ENCODE measurements at regions not wholly inside any gene's neighbourhood (a gene's known extent, or its start where the extent isn't known, plus 50 kb on each side); places are given as distances from the start of the nearest gene placed in this dataset.
"Not testable (repeated sequence)": the region's sequence is repeated elsewhere in the genome, so short reads cannot be mapped to it uniquely, and the experiment has no call there.

DNA sequence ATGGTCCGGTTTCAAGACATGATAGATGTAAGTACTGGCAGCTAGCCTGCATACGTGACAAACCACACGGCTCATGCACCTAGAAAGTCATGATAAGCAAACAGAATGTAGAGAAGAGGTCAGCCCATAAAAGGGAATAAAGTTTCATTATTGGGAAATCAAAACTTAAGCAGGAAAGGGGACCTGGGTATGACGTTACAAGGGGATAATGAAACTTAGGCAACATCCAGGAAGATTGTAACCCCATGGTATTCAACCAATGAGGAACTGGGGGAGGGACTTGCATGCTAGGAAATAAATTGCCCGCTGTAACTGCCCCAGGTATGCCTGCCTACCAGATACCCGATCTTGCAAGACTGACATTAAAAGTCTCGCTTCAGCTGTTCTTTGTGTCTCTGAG is 1679.0 kb downstream of the SUCLG1 start:
- no peak for DNase-seq
- Mint-ChIP-seq H3K27me3 (ENCODE audit: low read depth) (no peaks in the 10 kb centered on the region), H3K27ac (no peak overlapping the region), H3K4me1 (ENCODE audit: low read depth) (no peaks in the 10 kb centered on the region), H3K9me3 (ENCODE audit: insufficient read depth) (peaks cover 10% of the 10 kb centered on the region), H3K36me3 (ENCODE audit: low read depth) (no peaks in the 10 kb centered on the region), H3K4me3 (no peak overlapping the region)
- ChIA-PET POLR2A (no interaction called here), CTCF (no interaction called here)
- ATAC-seq: no peak

DNA sequence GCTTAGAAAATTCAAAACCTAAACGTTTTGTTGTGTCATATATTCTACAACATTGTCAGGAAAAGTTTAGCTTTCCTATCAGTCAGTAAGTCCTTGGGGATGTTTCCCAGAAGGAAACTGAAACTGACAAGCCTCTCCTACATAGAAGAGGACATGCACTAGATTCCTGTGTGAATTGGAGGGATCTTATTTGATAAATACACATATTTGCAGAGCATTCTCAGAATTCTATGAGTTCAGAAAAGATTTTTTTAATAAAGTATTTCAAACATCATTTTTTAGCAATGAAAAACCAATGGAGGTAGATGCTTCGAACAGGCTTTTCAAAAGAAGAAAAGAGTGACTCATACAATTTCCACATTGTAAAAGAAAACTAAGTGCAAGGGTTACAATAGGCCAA is 1706.7 kb downstream of the SUCLG1 start:
- ATAC-seq (no peak), DNase-seq (no peak)
- Mint-ChIP-seq H3K36me3 (ENCODE audit: low read depth) (no peaks in the 10 kb centered on the region), H3K27me3 (ENCODE audit: low read depth) (no peaks in the 10 kb centered on the region), H3K9me3 (ENCODE audit: insufficient read depth) (peaks cover 29% of the 10 kb centered on the region), H3K4me1 (ENCODE audit: low read depth) (no peaks in the 10 kb centered on the region), H3K27ac (no peak overlapping the region), H3K4me3 (no peak overlapping the region)
- POLR2A ChIA-PET: no interaction called here
- CTCF ChIA-PET: no interaction called here

DNA sequence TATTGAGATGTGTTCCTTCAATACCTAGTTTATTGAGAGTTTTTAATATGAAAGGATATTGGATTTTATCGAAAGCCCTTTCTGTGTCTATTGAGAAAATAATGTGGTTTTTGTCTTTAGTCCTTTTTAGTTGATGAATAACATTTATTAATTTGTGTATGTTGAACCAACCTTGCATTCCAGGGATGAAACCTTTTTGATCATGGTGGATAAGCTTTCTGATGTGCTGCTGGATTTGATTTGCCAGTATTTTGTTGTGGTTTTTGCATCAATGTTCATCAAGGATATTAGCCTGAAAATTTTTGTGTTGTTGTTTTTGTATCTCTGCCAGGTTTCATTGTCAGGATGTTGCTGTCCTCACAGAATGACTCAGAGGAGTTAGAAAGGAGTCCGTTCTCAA is 1710.4 kb downstream of the SUCLG1 start:
- Mint-ChIP-seq H3K27me3 (ENCODE audit: low read depth) (no peaks in the 10 kb centered on the region), H3K27ac (no peak overlapping the region), H3K36me3 (ENCODE audit: low read depth) (no peaks in the 10 kb centered on the region), H3K4me3 (no peak overlapping the region), H3K4me1 (ENCODE audit: low read depth) (no peaks in the 10 kb centered on the region), H3K9me3 (ENCODE audit: insufficient read depth) (peaks cover 39% of the 10 kb centered on the region)
- ATAC-seq (no peak), DNase-seq (no peak)
- POLR2A ChIA-PET: no interaction called here
- CTCF ChIA-PET: no interaction called here

DNA sequence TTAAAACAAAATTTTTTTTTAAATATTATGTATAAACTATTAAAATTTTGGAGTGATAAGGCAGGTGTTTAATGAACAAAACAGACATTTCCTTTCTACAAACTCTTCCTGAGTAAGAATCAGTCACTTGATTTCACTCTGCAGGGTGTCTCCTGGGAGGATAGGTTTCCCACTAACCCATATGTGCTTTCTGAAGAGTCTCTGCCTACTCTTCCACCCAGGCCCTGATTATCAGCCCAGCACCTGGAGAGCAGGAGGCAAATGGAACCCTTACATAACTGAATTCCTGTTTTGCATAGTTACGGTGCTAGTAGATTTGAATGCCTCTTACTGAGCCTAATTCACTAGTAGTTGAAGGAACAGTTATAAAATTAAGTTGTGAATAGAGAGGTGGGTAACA is 1718.6 kb downstream of the SUCLG1 start:
- Mint-ChIP-seq H3K27ac (no peak overlapping the region), H3K9me3 (ENCODE audit: insufficient read depth) (peaks cover 2% of the 10 kb centered on the region), H3K4me1 (ENCODE audit: low read depth) (no peaks in the 10 kb centered on the region), H3K36me3 (ENCODE audit: low read depth) (no peaks in the 10 kb centered on the region), H3K27me3 (ENCODE audit: low read depth) (no peaks in the 10 kb centered on the region), H3K4me3 (no peak overlapping the region)
- ATAC-seq (no peak), DNase-seq (no peak)
- POLR2A ChIA-PET: no interaction called here
- CTCF ChIA-PET: no interaction called here

DNA sequence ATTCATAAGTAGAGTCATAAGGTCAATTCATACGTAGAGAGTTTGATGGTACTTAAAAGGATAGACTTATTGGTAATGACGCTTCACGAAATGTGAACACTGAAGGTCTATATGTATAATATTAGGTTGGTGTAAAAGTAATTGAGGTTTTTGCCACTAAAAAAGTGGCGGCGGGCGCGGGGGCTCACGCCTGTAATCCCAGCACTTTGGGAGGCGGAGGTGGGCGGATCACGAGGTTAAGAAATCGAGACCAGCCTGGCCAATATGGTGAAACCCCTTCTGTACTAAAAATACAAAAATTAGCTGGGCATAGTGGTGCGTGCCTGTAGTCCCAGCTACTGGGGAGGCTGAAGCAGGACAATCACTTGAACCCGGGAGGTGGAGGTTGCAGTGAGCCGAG is 1721.1 kb downstream of the SUCLG1 start:
- H3K27ac Mint-ChIP-seq; POLR2A ChIA-PET; DNase-seq; H3K4me3 Mint-ChIP-seq; H3K36me3 Mint-ChIP-seq (ENCODE audit: low read depth); H3K27me3 Mint-ChIP-seq (ENCODE audit: low read depth); CTCF ChIA-PET; H3K9me3 Mint-ChIP-seq (ENCODE audit: insufficient read depth); ATAC-seq; H3K4me1 Mint-ChIP-seq (ENCODE audit: low read depth): not testable (repeated sequence)

DNA sequence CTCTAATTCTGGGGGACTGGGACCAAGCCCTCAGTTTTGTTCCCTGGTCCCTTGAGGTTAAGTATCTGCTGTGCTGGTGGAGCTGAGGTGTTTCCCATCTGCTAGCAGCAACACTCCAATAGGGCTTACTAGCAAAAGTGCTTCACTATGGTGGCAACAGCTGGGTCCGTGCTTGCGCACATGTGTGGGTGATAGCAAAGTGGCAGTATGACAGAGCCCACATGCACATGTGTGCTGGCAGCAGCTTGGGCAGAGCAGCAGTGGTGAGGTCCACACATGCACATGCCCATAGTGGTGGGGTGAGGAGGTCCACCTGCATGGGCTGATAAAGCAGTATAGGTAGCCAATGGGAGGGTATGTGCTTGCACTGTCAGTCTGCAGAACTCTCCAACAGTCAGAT is 1723.7 kb downstream of the SUCLG1 start:
- no peak overlapping the region for H3K4me3 Mint-ChIP-seq
- H3K27me3 Mint-ChIP-seq (ENCODE audit: low read depth): no peaks in the 10 kb centered on the region
- ATAC-seq (no peak), DNase-seq (no peak)
- POLR2A ChIA-PET: no interaction called here
- no peak overlapping the region for H3K27ac Mint-ChIP-seq
- CTCF ChIA-PET: no interaction called here
- peaks cover 10% of the 10 kb centered on the region for H3K9me3 Mint-ChIP-seq (ENCODE audit: insufficient read depth)
- no peaks in the 10 kb centered on the region for H3K4me1 Mint-ChIP-seq (ENCODE audit: low read depth)
- no peaks in the 10 kb centered on the region for H3K36me3 Mint-ChIP-seq (ENCODE audit: low read depth)

DNA sequence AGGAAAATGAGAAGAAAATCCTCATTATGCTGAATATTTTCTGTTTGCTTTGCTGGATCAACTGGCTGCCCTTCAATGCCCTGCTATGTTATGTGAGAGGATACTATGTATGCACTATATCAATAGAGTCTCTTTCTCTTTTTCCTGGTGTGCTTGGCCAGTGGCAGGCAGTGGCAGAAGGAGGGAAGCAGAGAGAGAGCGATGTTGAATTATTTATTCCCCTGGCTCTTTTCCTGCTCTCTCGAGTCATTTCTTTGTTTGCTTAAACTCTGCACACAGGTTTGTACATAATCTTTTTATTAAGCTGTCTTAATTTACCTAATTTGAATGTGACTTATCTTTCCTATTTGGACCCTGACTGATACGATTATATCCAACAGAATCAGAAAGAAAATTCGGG is 1727.3 kb downstream of the SUCLG1 start:
- DNase-seq: no peak
- Mint-ChIP-seq H3K4me3 (no peak overlapping the region), H3K27me3 (ENCODE audit: low read depth) (no peaks in the 10 kb centered on the region), H3K4me1 (ENCODE audit: low read depth) (no peaks in the 10 kb centered on the region), H3K36me3 (ENCODE audit: low read depth) (no peaks in the 10 kb centered on the region), H3K27ac (no peak overlapping the region), H3K9me3 (ENCODE audit: insufficient read depth) (peaks cover 16% of the 10 kb centered on the region)
- ChIA-PET POLR2A (no interaction called here), CTCF (no interaction called here)
- no peak for ATAC-seq

DNA sequence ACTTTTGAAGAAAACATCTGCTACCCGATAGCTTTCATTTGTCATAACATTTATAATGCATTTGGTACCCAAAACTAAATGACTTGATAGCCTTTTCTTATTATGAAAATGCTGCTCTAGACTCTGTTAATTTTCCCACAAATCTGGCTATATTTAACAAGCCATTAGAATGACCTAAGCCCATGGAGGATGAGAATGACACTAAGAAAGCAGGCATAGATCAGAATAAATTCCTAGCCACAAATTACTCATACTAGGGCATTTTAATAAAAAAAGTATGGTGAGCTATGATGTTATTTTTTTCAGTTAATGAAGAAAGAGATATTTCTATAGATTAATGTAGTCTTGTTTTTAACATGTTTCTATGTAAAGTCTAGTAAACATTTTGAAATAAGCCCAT is 1728.3 kb downstream of the SUCLG1 start:
- no peaks in the 10 kb centered on the region for H3K27me3 Mint-ChIP-seq (ENCODE audit: low read depth)
- no peaks in the 10 kb centered on the region for H3K36me3 Mint-ChIP-seq (ENCODE audit: low read depth)
- H3K27ac Mint-ChIP-seq: no peak overlapping the region
- ATAC-seq: no peak
- no peaks in the 10 kb centered on the region for H3K4me1 Mint-ChIP-seq (ENCODE audit: low read depth)
- H3K4me3 Mint-ChIP-seq: no peak overlapping the region
- no peak for DNase-seq
- ChIA-PET CTCF (no interaction called here), POLR2A (no interaction called here)
- peaks cover 16% of the 10 kb centered on the region for H3K9me3 Mint-ChIP-seq (ENCODE audit: insufficient read depth)

DNA sequence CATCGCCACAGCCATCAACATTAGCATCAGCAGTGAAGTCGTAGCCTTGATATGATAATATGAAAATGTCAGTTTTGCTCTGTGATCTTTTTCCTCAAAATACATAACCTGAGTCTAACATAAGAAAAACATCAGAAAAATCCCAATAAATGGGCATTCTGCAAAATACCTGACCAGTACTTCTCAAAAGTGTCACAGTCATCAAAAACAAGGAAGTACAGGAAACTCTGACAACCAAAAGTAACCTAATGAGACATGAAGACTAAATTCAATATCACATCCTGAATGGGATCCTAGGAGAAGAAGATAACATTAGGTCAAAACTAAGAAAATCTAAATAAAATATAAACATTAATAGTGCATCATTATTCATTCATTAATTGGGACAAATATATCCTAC is 1731.0 kb downstream of the SUCLG1 start:
- Mint-ChIP-seq H3K27ac (no peak overlapping the region), H3K27me3 (ENCODE audit: low read depth) (no peaks in the 10 kb centered on the region), H3K4me1 (ENCODE audit: low read depth) (no peaks in the 10 kb centered on the region), H3K4me3 (no peak overlapping the region), H3K36me3 (ENCODE audit: low read depth) (no peaks in the 10 kb centered on the region), H3K9me3 (ENCODE audit: insufficient read depth) (peaks cover 13% of the 10 kb centered on the region)
- ChIA-PET POLR2A (no interaction called here), CTCF (no interaction called here)
- no peak for DNase-seq
- no peak for ATAC-seq

DNA sequence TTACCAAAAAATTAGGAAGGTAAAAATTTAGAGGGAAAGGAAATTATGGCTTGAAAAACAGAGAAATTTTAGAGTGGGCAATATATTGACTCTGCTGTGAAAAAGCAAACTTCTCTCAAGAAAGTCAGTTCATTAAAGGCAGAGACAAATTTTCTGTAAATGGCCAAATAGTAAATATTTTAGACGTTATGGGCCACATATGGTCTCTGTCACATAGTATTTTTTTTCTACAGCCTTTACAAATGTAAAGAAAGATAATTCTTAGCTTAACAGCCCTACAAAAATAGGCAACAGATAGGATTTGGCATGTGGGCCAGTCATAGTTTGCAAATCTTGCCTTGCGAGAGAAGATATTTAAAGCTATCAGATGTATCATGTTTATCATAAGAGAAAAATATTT is 1750.4 kb downstream of the SUCLG1 start:
- H3K27ac Mint-ChIP-seq: no peak overlapping the region
- no peaks in the 10 kb centered on the region for H3K4me1 Mint-ChIP-seq (ENCODE audit: low read depth)
- DNase-seq (no peak), ATAC-seq (no peak)
- CTCF ChIA-PET: no interaction called here
- H3K4me3 Mint-ChIP-seq: no peak overlapping the region
- H3K9me3 Mint-ChIP-seq (ENCODE audit: insufficient read depth): peaks cover 10% of the 10 kb centered on the region
- no peaks in the 10 kb centered on the region for H3K36me3 Mint-ChIP-seq (ENCODE audit: low read depth)
- H3K27me3 Mint-ChIP-seq (ENCODE audit: low read depth): no peaks in the 10 kb centered on the region
- POLR2A ChIA-PET: no interaction called here

DNA sequence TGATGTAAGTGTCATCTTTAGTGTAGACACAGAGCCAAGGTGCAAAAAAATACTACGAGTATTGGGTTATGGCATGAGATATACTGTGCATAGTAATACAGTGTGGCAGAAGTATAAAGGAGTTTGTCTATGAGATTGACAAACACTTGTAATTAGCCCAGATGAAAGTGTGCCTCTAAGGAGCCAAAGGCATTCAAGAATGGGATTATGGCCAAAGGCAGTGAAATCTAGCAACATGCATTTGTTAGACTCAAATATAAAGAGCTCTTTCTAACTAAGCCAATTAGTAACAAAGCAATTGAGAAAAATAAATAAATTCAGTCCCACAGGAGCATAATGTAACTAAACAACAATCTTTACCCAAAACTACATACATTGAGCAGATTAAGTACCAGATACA is 1761.8 kb downstream of the SUCLG1 start:
- POLR2A ChIA-PET: no interaction called here
- H3K4me1 Mint-ChIP-seq (ENCODE audit: low read depth): no peaks in the 10 kb centered on the region
- no peak for DNase-seq

DNA sequence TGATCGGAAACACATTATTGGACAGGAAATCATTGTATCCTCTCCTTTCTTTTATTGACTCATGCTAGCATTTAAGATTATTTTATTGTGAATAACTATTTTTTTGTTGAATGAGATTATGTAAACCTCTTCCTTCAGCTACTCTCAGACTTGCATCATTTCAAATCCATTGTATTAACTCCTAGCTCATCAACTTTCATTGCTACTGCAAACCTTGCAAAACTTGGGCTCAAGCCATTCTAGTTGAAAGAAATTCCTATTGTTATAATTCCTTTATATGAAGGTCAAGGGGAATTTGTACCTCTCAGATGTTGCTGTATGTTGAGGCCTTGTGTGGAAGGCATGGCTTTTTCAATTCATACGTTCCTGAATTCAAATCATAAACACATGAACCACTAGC is 1764.6 kb downstream of the SUCLG1 start:
- H3K27me3 Mint-ChIP-seq (ENCODE audit: low read depth): no peaks in the 10 kb centered on the region
- POLR2A ChIA-PET: no interaction called here
- CTCF ChIA-PET: no interaction called here
- ATAC-seq (no peak), DNase-seq (no peak)
- no peak overlapping the region for H3K4me3 Mint-ChIP-seq
- H3K36me3 Mint-ChIP-seq (ENCODE audit: low read depth): no peaks in the 10 kb centered on the region
- no peak overlapping the region for H3K27ac Mint-ChIP-seq
- peaks cover 6% of the 10 kb centered on the region for H3K9me3 Mint-ChIP-seq (ENCODE audit: insufficient read depth)
- no peaks in the 10 kb centered on the region for H3K4me1 Mint-ChIP-seq (ENCODE audit: low read depth)

More for the DNA sequence above, 1761.8 kb downstream of the SUCLG1 start:
- ATAC-seq: no peak
- H3K27ac Mint-ChIP-seq: no peak overlapping the region
- no peak overlapping the region for H3K4me3 Mint-ChIP-seq
- peaks cover 5% of the 10 kb centered on the region for H3K9me3 Mint-ChIP-seq (ENCODE audit: insufficient read depth)
- CTCF ChIA-PET: no interaction called here
- H3K36me3 Mint-ChIP-seq (ENCODE audit: low read depth): no peaks in the 10 kb centered on the region
- H3K27me3 Mint-ChIP-seq (ENCODE audit: low read depth): no peaks in the 10 kb centered on the region

DNA sequence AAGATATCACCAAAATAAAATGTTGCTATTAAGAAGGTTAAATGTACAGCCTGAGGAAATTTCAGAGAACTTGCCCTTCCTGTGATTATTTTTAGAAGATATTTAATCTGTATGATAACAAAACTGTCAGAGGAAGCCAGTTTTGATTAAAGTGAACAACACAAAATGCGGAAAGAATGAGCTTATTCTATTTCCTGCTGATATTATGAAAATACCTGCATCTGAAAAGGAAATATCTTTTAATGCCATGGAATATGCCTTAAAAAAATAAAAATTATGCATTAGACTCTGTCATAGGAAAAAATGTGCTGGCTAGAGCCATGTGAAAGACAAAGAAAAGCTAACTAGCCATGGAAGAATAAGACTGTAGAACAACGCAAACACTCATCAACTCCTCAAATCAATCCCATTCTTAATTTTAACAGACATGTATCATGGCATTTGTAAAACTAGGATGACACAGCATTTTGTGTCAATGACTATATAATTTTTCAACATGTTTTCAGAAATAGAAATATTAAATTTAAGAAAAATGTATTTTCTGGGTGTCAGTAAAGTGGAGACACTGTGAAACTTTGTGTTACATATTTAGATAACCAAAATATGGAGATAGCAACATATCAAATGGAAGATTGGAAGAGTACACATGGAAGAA is 1768.2 kb downstream of the SUCLG1 start:
- H3K36me3 Mint-ChIP-seq (ENCODE audit: low read depth): no peaks in the 10 kb centered on the region
- no peak overlapping the region for H3K27ac Mint-ChIP-seq
- no peak overlapping the region for H3K4me3 Mint-ChIP-seq
- ATAC-seq: no peak
- CTCF ChIA-PET: no interaction called here
- peaks cover 13% of the 10 kb centered on the region for H3K9me3 Mint-ChIP-seq (ENCODE audit: insufficient read depth)
- DNase-seq: no peak
- H3K4me1 Mint-ChIP-seq (ENCODE audit: low read depth): no peaks in the 10 kb centered on the region
- POLR2A ChIA-PET: no interaction called here
- H3K27me3 Mint-ChIP-seq (ENCODE audit: low read depth): no peaks in the 10 kb centered on the region

All from activated CD8-positive, alpha-beta T cell treated with anti-CD3 and anti-CD28 coated beads, Interleukin-2, amount 10 ng/mL, durations not matched to agents 7 days and 5 days (primary cell).